ENCODE measurements at regions not wholly inside any gene's neighbourhood (a gene's known extent, or its start where the extent isn't known, plus 50 kb on each side); places are given as distances from the start of the nearest gene placed in this dataset.

- TF ChIP-seq BHLHE40 (IDR thresholded peaks at IDR 0.05; ENCODE audit: borderline replicate concordance), result no peak
- no peak for TF ChIP-seq FOXA1 (IDR thresholded peaks at IDR 0.05)
- TF ChIP-seq ARNT (IDR thresholded peaks at IDR 0.05), result no peak
- DNase-seq (ENCODE audit: extremely low spot score), result no peak
- ChIA-PET CTCF (no interaction called here), POLR2A (no interaction called here)
Observed at GRCh38 chr21:28144089-28144488, 848.6 kb downstream of the LTN1 start.

- no peak for TF ChIP-seq ZNF384 (IDR thresholded peaks at IDR 0.05)
- TF ChIP-seq LEF1 (IDR thresholded peaks at IDR 0.05; ENCODE audit: borderline replicate concordance), result no peak
- no peak for TF ChIP-seq NFRKB (IDR thresholded peaks at IDR 0.05)
- no peak for TF ChIP-seq L3MBTL2 (conservative IDR thresholded peaks at IDR 0.05)
- TF ChIP-seq FOXK2 (IDR thresholded peaks at IDR 0.05), result no peak
- no peak for TF ChIP-seq FOXM1 (IDR thresholded peaks at IDR 0.05; ENCODE audit: borderline replicate concordance)
- TF ChIP-seq TARDBP (IDR thresholded peaks at IDR 0.05), result no peak
- no peak for TF ChIP-seq SP1 (IDR thresholded peaks at IDR 0.05)
- no peak for TF ChIP-seq ELF4 (IDR thresholded peaks at IDR 0.05)
- no peak for TF ChIP-seq SUZ12 (IDR thresholded peaks at IDR 0.05)
- TF ChIP-seq, protein P1, sequence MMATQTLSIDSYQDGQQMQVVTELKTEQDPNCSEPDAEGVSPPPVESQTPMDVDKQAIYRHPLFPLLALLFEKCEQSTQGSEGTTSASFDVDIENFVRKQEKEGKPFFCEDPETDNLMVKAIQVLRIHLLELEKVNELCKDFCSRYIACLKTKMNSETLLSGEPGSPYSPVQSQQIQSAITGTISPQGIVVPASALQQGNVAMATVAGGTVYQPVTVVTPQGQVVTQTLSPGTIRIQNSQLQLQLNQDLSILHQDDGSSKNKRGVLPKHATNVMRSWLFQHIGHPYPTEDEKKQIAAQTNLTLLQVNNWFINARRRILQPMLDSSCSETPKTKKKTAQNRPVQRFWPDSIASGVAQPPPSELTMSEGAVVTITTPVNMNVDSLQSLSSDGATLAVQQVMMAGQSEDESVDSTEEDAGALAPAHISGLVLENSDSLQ (IDR thresholded peaks at IDR 0.05), result no peak
- TF ChIP-seq BHLHE40 (IDR thresholded peaks at IDR 0.05; ENCODE audit: borderline replicate concordance), result no peak
- TF ChIP-seq FOXA1 (IDR thresholded peaks at IDR 0.05), result no peak
- TF ChIP-seq CTBP1 (IDR thresholded peaks at IDR 0.05; ENCODE audit: borderline replicate concordance), result no peak
- ChIA-PET CTCF (no interaction called here), POLR2A (no interaction called here)
- no peak for DNase-seq (ENCODE audit: extremely low spot score)
Observed at GRCh38 chr21:28142697-28143096, 850.0 kb downstream of the LTN1 start.

DNA sequence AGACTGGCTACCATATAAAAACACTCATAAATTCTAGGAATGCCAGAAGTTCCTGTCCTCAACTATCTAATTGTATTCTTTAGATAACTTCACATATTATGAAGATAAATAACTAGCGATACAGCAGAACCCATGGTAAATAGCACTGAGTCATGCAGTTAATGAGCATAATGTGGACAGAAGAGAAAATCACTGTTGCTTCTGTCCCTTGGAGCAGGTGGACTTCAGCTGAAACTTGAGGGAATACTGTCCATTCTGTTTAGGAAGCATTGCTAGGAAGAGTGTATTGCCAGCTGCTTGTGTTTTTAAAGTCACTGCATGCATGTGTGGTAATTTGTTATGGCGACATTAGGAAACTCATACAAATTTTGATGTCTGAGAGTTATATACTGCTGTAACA, 854.4 kb downstream of the LTN1 start:
- ChIA-PET POLR2A (no interaction called here), CTCF (no interaction called here)
- TF ChIP-seq SUZ12 (IDR thresholded peaks at IDR 0.05), result no peak
- TF ChIP-seq ARNT (IDR thresholded peaks at IDR 0.05), result no peak
- no peak for TF ChIP-seq FOXM1 (IDR thresholded peaks at IDR 0.05; ENCODE audit: borderline replicate concordance)
- TF ChIP-seq FOXK2 (IDR thresholded peaks at IDR 0.05), result no peak
- no peak for TF ChIP-seq L3MBTL2 (conservative IDR thresholded peaks at IDR 0.05)
- no peak for DNase-seq (ENCODE audit: extremely low spot score)

DNA sequence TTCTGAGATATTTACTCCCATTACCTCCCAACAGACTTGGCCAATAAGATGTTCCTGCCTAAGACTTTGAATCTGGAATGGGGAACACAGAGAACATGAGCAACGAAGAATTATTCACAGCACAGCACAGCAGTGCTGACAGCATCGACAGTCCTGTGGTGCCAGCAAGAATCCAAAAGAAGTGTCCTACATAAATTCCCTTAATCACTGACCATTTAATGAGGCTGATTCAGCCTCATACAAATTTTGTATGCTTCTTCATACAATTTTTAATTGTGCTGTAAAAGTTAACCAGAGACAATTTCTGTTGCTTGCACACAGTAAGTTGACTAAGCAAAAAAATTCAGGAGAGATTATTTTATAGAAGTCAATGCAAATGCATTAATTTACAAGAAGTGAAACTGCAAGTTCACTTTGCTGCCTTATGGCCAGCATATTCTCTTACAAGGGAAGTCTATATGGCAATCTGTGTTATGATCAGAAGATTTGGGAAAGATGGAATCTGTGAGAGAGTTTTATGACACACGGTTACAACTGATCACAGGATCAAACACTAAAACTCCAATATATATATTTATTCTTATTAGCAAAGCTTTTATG, 855.9 kb downstream of the LTN1 start:
- TF ChIP-seq LEF1 (IDR thresholded peaks at IDR 0.05; ENCODE audit: borderline replicate concordance), result no peak
- TF ChIP-seq ARNT (IDR thresholded peaks at IDR 0.05), result no peak
- TF ChIP-seq BHLHE40 (IDR thresholded peaks at IDR 0.05; ENCODE audit: borderline replicate concordance), result no peak
- no peak for TF ChIP-seq HDGF (IDR thresholded peaks at IDR 0.05; ENCODE audit: borderline replicate concordance)
- TF ChIP-seq L3MBTL2 (conservative IDR thresholded peaks at IDR 0.05), result no peak
- POLR2A ChIA-PET, result no interaction called here
- no peak for DNase-seq (ENCODE audit: extremely low spot score)
- CTCF ChIA-PET, result no interaction called here

GRCh38 chr21:28135646-28136045, 857.0 kb downstream of the LTN1 start:
- ChIA-PET CTCF (no interaction called here), POLR2A (no interaction called here)
- TF ChIP-seq FOXK2 (IDR thresholded peaks at IDR 0.05) (no peak), TARDBP (IDR thresholded peaks at IDR 0.05) (no peak), HDGF (IDR thresholded peaks at IDR 0.05; ENCODE audit: borderline replicate concordance) (no peak), SUZ12 (IDR thresholded peaks at IDR 0.05) (no peak), LEF1 (IDR thresholded peaks at IDR 0.05; ENCODE audit: borderline replicate concordance) (no peak), CTBP1 (IDR thresholded peaks at IDR 0.05; ENCODE audit: borderline replicate concordance) (no peak), ZNF384 (IDR thresholded peaks at IDR 0.05) (no peak), FOXA1 (IDR thresholded peaks at IDR 0.05) (no peak), SP1 (IDR thresholded peaks at IDR 0.05) (no peak), NFRKB (IDR thresholded peaks at IDR 0.05) (no peak)
- TF ChIP-seq, protein P1 (IDR thresholded peaks at IDR 0.05), result no peak
- no peak for DNase-seq (ENCODE audit: extremely low spot score)

DNA sequence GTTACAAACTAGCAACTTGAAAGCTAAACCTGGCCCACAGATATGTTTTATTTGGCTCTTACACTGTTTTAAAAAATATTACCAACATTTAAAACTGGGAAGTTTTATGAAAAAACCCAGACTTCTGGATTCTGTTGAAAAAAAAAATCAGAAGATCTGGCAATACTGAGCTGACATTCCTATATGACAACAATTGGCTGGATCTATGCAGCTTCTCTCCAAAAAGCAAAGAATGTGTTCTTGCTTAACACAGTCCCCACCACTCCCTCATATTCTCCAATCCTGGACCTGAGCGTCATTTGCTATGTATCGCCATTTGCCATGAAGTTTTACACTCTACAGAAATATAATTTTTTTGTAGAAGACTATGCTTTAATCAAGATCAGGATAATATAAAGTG, 859.6 kb downstream of the LTN1 start:
- no peak for TF ChIP-seq SUZ12 (IDR thresholded peaks at IDR 0.05)
- TF ChIP-seq, protein P1 (IDR thresholded peaks at IDR 0.05), result no peak
- no peak for TF ChIP-seq SP1 (IDR thresholded peaks at IDR 0.05)
- no peak for TF ChIP-seq BHLHE40 (IDR thresholded peaks at IDR 0.05; ENCODE audit: borderline replicate concordance)
- no peak for TF ChIP-seq L3MBTL2 (conservative IDR thresholded peaks at IDR 0.05)
- DNase-seq (ENCODE audit: extremely low spot score), result no peak
- ChIA-PET POLR2A (no interaction called here), CTCF (no interaction called here)

GRCh38 chr21:28132713-28133112, 860.0 kb downstream of the LTN1 start:
- ChIA-PET POLR2A (no interaction called here), CTCF (interaction anchor here (0.6 kb wide), 1 partner anchor 724 kb away, joined by 3 read pairs; no protein-coding TSS in a partner anchor)
- no peak for DNase-seq (ENCODE audit: extremely low spot score)
- TF ChIP-seq CTBP1 (IDR thresholded peaks at IDR 0.05; ENCODE audit: borderline replicate concordance) (no peak), L3MBTL2 (conservative IDR thresholded peaks at IDR 0.05) (no peak), BHLHE40 (IDR thresholded peaks at IDR 0.05; ENCODE audit: borderline replicate concordance) (no peak), FOXK2 (IDR thresholded peaks at IDR 0.05) (no peak), FOXM1 (IDR thresholded peaks at IDR 0.05; ENCODE audit: borderline replicate concordance) (no peak), FOXA1 (IDR thresholded peaks at IDR 0.05) (no peak), SP1 (IDR thresholded peaks at IDR 0.05) (no peak), ELF4 (IDR thresholded peaks at IDR 0.05) (no peak), LEF1 (IDR thresholded peaks at IDR 0.05; ENCODE audit: borderline replicate concordance) (no peak), NFRKB (IDR thresholded peaks at IDR 0.05) (no peak), TARDBP (IDR thresholded peaks at IDR 0.05) (no peak), HDGF (IDR thresholded peaks at IDR 0.05; ENCODE audit: borderline replicate concordance) (no peak), ZNF384 (IDR thresholded peaks at IDR 0.05) (no peak), SUZ12 (IDR thresholded peaks at IDR 0.05) (no peak), ARNT (IDR thresholded peaks at IDR 0.05) (no peak)
- TF ChIP-seq, protein P1 (IDR thresholded peaks at IDR 0.05), result no peak

Measured in HEK293T (cell line).